ENCODE measurements at regions not wholly inside any gene's neighbourhood (a gene's known extent, or its start where the extent isn't known, plus 50 kb on each side); places are given as distances from the start of the nearest gene placed in this dataset.

DNA sequence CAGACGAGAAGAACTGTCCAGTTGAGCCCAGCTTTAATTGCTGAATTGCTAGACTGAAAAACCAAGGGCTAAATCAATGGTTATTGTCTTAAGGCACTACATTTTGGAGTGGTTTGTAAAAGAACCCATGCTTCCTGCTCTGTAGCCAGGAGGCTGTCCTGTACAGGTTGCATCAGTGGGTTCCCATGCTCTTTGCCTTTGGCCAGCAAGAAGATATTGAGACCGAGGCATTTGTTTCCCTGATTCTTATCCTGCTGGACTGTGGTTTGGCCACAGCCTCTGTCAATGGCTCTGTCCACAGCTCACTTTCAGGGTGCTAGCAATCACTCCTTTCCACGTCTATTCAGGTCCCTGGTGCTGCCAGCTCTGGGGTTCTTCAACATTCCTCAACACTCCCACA, 89.6 kb downstream of the FAM43A start:
- no peaks in the 10 kb centered on the region for H3K27me3 ChIP-seq (ENCODE audit: insufficient read depth)
- H3K27ac ChIP-seq (ENCODE audit: low read depth): no peak overlapping the region
- no peaks in the 10 kb centered on the region for H3K36me3 Mint-ChIP-seq (ENCODE audit: low read depth)
- ATAC-seq (no peak), DNase-seq (ENCODE audit: low spot score) (no peak)
- H2AFZ ChIP-seq: no peak overlapping the region
- TF ChIP-seq POLR2AphosphoS5 (IDR thresholded peaks at IDR 0.05; ENCODE audit: low read depth) (no peak), CREB1 (CRISPR knock-in tag; IDR thresholded peaks at IDR 0.05; ENCODE audit: low read depth) (no peak), ZNF331 (CRISPR knock-in tag; IDR thresholded peaks at IDR 0.05; ENCODE audit: low read depth) (no peak), NANOG (IDR thresholded peaks at IDR 0.05; ENCODE audit: borderline replicate concordance) (no peak), JUNB (IDR thresholded peaks at IDR 0.05; ENCODE audit: unreplicated experiment) (no peak), STAT1 (IDR thresholded peaks at IDR 0.05; ENCODE audit: unreplicated experiment) (no peak), ZNF114 (CRISPR knock-in tag; IDR thresholded peaks at IDR 0.05) (no peak), EZH2 (IDR thresholded peaks at IDR 0.05; ENCODE audit: low read depth, unreplicated experiment) (no peak), EZH2phosphoT487 (IDR thresholded peaks at IDR 0.05; ENCODE audit: unreplicated experiment) (no peak)
- TF ChIP-seq, protein P1, sequence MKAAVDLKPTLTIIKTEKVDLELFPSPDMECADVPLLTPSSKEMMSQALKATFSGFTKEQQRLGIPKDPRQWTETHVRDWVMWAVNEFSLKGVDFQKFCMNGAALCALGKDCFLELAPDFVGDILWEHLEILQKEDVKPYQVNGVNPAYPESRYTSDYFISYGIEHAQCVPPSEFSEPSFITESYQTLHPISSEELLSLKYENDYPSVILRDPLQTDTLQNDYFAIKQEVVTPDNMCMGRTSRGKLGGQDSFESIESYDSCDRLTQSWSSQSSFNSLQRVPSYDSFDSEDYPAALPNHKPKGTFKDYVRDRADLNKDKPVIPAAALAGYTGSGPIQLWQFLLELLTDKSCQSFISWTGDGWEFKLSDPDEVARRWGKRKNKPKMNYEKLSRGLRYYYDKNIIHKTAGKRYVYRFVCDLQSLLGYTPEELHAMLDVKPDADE (IDR thresholded peaks at IDR 0.05): no peak
- TF ChIP-seq, protein P2, sequence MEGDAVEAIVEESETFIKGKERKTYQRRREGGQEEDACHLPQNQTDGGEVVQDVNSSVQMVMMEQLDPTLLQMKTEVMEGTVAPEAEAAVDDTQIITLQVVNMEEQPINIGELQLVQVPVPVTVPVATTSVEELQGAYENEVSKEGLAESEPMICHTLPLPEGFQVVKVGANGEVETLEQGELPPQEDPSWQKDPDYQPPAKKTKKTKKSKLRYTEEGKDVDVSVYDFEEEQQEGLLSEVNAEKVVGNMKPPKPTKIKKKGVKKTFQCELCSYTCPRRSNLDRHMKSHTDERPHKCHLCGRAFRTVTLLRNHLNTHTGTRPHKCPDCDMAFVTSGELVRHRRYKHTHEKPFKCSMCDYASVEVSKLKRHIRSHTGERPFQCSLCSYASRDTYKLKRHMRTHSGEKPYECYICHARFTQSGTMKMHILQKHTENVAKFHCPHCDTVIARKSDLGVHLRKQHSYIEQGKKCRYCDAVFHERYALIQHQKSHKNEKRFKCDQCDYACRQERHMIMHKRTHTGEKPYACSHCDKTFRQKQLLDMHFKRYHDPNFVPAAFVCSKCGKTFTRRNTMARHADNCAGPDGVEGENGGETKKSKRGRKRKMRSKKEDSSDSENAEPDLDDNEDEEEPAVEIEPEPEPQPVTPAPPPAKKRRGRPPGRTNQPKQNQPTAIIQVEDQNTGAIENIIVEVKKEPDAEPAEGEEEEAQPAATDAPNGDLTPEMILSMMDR (conservative IDR thresholded peaks at IDR 0.05; ENCODE audit: low read depth in 2 of 2): no peak
- TF ChIP-seq, protein P3, sequence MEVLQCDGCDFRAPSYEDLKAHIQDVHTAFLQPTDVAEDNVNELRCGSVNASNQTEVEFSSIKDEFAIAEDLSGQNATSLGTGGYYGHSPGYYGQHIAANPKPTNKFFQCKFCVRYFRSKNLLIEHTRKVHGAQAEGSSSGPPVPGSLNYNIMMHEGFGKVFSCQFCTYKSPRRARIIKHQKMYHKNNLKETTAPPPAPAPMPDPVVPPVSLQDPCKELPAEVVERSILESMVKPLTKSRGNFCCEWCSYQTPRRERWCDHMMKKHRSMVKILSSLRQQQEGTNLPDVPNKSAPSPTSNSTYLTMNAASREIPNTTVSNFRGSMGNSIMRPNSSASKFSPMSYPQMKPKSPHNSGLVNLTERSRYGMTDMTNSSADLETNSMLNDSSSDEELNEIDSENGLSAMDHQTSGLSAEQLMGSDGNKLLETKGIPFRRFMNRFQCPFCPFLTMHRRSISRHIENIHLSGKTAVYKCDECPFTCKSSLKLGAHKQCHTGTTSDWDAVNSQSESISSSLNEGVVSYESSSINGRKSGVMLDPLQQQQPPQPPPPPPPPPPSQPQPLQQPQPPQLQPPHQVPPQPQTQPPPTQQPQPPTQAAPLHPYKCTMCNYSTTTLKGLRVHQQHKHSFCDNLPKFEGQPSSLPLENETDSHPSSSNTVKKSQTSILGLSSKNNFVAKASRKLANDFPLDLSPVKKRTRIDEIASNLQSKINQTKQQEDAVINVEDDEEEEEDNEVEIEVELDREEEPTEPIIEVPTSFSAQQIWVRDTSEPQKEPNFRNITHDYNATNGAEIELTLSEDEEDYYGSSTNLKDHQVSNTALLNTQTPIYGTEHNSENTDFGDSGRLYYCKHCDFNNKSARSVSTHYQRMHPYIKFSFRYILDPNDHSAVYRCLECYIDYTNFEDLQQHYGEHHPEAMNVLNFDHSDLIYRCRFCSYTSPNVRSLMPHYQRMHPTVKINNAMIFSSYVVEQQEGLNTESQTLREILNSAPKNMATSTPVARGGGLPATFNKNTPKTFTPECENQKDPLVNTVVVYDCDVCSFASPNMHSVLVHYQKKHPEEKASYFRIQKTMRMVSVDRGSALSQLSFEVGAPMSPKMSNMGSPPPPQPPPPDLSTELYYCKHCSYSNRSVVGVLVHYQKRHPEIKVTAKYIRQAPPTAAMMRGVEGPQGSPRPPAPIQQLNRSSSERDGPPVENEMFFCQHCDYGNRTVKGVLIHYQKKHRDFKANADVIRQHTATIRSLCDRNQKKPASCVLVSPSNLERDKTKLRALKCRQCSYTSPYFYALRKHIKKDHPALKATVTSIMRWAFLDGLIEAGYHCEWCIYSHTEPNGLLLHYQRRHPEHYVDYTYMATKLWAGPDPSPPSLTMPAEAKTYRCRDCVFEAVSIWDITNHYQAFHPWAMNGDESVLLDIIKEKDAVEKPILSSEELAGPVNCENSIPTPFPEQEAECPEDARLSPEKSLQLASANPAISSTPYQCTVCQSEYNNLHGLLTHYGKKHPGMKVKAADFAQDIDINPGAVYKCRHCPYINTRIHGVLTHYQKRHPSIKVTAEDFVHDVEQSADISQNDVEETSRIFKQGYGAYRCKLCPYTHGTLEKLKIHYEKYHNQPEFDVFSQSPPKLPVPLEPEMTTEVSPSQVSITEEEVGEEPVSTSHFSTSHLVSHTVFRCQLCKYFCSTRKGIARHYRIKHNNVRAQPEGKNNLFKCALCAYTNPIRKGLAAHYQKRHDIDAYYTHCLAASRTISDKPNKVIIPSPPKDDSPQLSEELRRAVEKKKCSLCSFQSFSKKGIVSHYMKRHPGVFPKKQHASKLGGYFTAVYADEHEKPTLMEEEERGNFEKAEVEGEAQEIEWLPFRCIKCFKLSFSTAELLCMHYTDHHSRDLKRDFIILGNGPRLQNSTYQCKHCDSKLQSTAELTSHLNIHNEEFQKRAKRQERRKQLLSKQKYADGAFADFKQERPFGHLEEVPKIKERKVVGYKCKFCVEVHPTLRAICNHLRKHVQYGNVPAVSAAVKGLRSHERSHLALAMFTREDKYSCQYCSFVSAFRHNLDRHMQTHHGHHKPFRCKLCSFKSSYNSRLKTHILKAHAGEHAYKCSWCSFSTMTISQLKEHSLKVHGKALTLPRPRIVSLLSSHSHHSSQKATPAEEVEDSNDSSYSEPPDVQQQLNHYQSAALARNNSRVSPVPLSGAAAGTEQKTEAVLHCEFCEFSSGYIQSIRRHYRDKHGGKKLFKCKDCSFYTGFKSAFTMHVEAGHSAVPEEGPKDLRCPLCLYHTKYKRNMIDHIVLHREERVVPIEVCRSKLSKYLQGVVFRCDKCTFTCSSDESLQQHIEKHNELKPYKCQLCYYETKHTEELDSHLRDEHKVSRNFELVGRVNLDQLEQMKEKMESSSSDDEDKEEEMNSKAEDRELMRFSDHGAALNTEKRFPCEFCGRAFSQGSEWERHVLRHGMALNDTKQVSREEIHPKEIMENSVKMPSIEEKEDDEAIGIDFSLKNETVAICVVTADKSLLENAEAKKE (CRISPR knock-in tag; IDR thresholded peaks at IDR 0.05): no peak
- TF ChIP-seq, protein P4, sequence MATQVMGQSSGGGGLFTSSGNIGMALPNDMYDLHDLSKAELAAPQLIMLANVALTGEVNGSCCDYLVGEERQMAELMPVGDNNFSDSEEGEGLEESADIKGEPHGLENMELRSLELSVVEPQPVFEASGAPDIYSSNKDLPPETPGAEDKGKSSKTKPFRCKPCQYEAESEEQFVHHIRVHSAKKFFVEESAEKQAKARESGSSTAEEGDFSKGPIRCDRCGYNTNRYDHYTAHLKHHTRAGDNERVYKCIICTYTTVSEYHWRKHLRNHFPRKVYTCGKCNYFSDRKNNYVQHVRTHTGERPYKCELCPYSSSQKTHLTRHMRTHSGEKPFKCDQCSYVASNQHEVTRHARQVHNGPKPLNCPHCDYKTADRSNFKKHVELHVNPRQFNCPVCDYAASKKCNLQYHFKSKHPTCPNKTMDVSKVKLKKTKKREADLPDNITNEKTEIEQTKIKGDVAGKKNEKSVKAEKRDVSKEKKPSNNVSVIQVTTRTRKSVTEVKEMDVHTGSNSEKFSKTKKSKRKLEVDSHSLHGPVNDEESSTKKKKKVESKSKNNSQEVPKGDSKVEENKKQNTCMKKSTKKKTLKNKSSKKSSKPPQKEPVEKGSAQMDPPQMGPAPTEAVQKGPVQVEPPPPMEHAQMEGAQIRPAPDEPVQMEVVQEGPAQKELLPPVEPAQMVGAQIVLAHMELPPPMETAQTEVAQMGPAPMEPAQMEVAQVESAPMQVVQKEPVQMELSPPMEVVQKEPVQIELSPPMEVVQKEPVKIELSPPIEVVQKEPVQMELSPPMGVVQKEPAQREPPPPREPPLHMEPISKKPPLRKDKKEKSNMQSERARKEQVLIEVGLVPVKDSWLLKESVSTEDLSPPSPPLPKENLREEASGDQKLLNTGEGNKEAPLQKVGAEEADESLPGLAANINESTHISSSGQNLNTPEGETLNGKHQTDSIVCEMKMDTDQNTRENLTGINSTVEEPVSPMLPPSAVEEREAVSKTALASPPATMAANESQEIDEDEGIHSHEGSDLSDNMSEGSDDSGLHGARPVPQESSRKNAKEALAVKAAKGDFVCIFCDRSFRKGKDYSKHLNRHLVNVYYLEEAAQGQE (IDR thresholded peaks at IDR 0.05; ENCODE audit: unreplicated experiment): no peak
- no peak overlapping the region for H3K4me3 ChIP-seq
- no peak overlapping the region for H3K27ac Mint-ChIP-seq
- no peak overlapping the region for H3K4me3 Mint-ChIP-seq
- no peaks in the 10 kb centered on the region for H4K20me1 ChIP-seq (replicated peaks; ENCODE audit: insufficient read depth)
- H3K27me3 Mint-ChIP-seq (ENCODE audit: insufficient read depth, low read depth, poor library complexity): peaks cover 15% of the 10 kb centered on the region
- H3K9me3 Mint-ChIP-seq: peaks cover 5% of the 10 kb centered on the region; the same call in 1 of the 3 replicates
- H3F3A ChIP-seq (replicated peaks; ENCODE audit: low read depth): no peaks in the 10 kb centered on the region
- H3K79me2 ChIP-seq (replicated peaks; ENCODE audit: insufficient read depth): no peaks in the 10 kb centered on the region
- no peak overlapping the region for H3K4me2 ChIP-seq
- H3K4me1 ChIP-seq (ENCODE audit: insufficient read depth): no peaks in the 10 kb centered on the region
- no peaks in the 10 kb centered on the region for H3K36me3 ChIP-seq (ENCODE audit: insufficient read depth)
- peaks cover 11% of the 10 kb centered on the region for H3K9me2 ChIP-seq (ENCODE audit: insufficient read depth)
- peaks cover 8% of the 10 kb centered on the region; the same call in 2 of the 3 replicates for H3K4me1 Mint-ChIP-seq

All from GM23338 (cell line).